Kidney epithelial cell (primary cell): ENCODE measurements at regions not wholly inside any gene's neighbourhood (a gene's known extent, or its start where the extent isn't known, plus 50 kb on each side); places are given as distances from the start of the nearest gene placed in this dataset.

ENCODE experiments used
- DNase-seq: peaks from one replicate; pipeline ENCODE4 v3.0.0-alpha.2; 2010; ENCODE audit warnings: low read depth
- H3K27me3 ChIP-seq: 2 replicates; pipeline ENCODE4 v1.6.0; 2011; ENCODE audit warnings: low read length; ENCODE audit not compliant: control insufficient read depth, insufficient read depth
- H3K36me3 ChIP-seq: 2 replicates; pipeline ENCODE4 v1.5.1; 2011; ENCODE audit warnings: low read length; ENCODE audit not compliant: control insufficient read depth, insufficient read depth
- H3K4me3 ChIP-seq: 2 replicates; pipeline ENCODE4 v1.5.1; 2011; ENCODE audit warnings: low read depth, mild to moderate bottlenecking, control low read depth, low read length
- CTCF ChIP-seq: IDR thresholded peaks from 2 replicates; pipeline ENCODE4 v1.5.1; 2011; ENCODE audit warnings: mild to moderate bottlenecking, moderate library complexity, low read length, control low read depth, inconsistent platforms; ENCODE audit not compliant: insufficient read depth, poor library complexity, severe bottlenecking

GRCh38 chr18:71431171-71431570 lies 1113.0 kb downstream of the CBLN2 start:
- H3K27me3 ChIP-seq: no peaks in the 10 kb centered on the region
- H3K4me3 ChIP-seq: no peak overlapping the region
- DNase-seq: no peak
- no peaks in the 10 kb centered on the region for H3K36me3 ChIP-seq
- no peak for TF ChIP-seq CTCF

DNA sequence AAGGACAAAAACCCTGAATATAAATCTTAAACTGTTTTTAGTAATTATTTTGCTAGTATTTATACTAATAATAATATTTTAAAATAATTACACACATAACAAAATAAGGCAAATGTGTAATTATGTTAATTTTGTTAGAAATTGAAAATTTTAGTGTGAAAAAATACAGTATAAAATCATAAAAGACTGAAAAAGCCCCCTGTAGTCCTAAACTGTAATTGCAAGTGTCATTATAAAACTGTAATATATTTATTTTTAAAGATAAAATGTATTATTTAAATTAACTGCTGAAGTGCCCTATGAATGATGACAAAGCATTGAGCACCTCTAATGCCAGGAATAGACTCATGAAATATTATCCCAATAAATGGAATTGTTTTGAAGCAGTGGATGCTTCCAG lies 1117.7 kb downstream of the CBLN2 start:
- no peaks in the 10 kb centered on the region for H3K36me3 ChIP-seq
- no peak for DNase-seq
- TF ChIP-seq CTCF: peak; percentile 6

GRCh38 chr18:71405169-71405809 lies 1116.4 kb downstream of the SOCS6 start:
- DNase-seq: no peak
- H3K27me3 ChIP-seq: no peaks in the 10 kb centered on the region
- no peaks in the 10 kb centered on the region for H3K36me3 ChIP-seq
- no peak overlapping the region for H3K4me3 ChIP-seq
- no peak for TF ChIP-seq CTCF

More for the DNA sequence above, 1117.7 kb downstream of the CBLN2 start:
- no peak overlapping the region for H3K4me3 ChIP-seq
- no peaks in the 10 kb centered on the region for H3K27me3 ChIP-seq

- Histone ChIP-seq H3K36me3 (no peaks in the 10 kb centered on the region), H3K27me3 (no peaks in the 10 kb centered on the region), H3K4me3 (no peak overlapping the region)
- DNase-seq: no peak
- no peak for TF ChIP-seq CTCF
Observed at GRCh38 chr18:71403501-71403900, 1114.7 kb downstream of the SOCS6 start.

DNA sequence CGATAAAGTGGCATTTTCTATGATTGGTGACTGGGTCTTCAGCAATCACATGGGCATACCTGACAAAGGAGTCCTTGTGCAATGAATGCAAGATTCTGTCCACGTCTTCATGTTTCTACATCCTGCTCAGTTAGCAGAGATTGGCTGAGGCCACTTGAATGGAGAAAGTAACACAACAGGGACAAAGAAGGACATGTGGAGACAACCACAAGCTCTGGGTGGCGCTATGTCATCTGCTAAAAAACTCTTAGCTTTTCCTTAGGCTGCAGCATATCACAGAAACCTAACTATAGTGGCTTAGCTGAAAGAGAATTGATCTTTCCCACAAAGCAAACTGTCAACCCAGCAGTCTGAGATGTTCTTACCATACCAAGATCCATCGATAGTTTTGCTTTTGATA lies 1109.7 kb downstream of the SOCS6 start:
- no peak for DNase-seq
- Histone ChIP-seq H3K27me3 (no peaks in the 10 kb centered on the region), H3K4me3 (no peak overlapping the region), H3K36me3 (no peaks in the 10 kb centered on the region)
- peak; percentile 40 for TF ChIP-seq CTCF

DNA sequence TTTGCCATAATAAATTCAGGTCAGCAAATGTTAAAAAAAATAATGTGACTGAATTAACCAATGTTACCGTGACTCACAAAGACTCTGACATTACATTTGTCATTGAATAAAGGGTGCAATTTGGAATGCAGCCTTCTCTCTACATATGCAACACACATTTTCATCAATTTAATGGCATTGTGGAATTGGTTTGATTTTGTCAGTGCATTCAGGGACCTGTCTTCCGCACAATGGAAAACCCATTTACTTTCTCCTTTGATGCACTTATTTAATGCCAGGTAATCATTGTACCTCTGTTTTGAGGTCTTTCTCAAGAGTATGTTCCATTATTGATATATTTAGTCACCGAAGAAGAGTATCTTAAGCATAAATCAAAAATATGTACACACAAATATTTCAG lies 1099.3 kb downstream of the SOCS6 start:
- no peak for TF ChIP-seq CTCF
- H3K36me3 ChIP-seq: no peaks in the 10 kb centered on the region
- H3K27me3 ChIP-seq: no peaks in the 10 kb centered on the region
- H3K4me3 ChIP-seq: no peak overlapping the region
- DNase-seq: no peak
